GM13977 (cell line): ENCODE measurements at regions not wholly inside any gene's neighbourhood (a gene's known extent, or its start where the extent isn't known, plus 50 kb on each side); places are given as distances from the start of the nearest gene placed in this dataset.

Source experiments
- DNase-seq: peaks from one replicate; pipeline ENCODE4 v3.0.0; 2012; ENCODE audit warnings: low spot score
- in situ Hi-C: fragments of 300-500 bp; cut with MboI; formaldehyde crosslinking; loops from one replicate; pipeline ENCODE4 v1.12.0; 2022; ENCODE audit warnings: low sequenced_read_pairs, low pct_unique_long_range_greater_than_20kb, mixed read lengths, inconsistent platforms; ENCODE audit not compliant: unreplicated experiment
- TF ChIP-seq, protein P1 (sequence below): IDR thresholded peaks from 2 replicates; pipeline ENCODE4 v1.5.1; 2012; ENCODE audit warnings: mild to moderate bottlenecking, control low read depth; ENCODE audit not compliant: insufficient read depth; ENCODE audit errors: extremely low read depth, missing control alignments

DNA sequence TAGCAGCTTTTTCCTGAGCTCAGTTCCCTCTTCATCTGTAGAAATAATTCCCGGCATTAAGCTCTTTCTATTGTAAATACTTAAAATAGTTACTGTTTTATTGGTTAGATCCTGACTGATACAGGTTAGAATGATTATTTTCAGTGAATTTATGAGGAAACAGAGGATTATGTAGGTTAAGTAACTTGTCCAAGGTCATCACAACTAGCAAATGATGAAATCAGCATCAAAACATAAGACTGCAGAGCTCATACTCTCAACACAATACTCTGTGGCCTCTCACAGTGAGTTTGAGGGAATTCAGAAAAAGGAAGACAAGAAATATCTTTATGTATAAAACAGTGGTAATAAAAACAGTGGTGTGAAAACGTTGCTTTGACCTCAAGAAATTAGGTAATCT, 113.2 kb upstream of the DLX2 start:
- TF ChIP-seq, protein P1, sequence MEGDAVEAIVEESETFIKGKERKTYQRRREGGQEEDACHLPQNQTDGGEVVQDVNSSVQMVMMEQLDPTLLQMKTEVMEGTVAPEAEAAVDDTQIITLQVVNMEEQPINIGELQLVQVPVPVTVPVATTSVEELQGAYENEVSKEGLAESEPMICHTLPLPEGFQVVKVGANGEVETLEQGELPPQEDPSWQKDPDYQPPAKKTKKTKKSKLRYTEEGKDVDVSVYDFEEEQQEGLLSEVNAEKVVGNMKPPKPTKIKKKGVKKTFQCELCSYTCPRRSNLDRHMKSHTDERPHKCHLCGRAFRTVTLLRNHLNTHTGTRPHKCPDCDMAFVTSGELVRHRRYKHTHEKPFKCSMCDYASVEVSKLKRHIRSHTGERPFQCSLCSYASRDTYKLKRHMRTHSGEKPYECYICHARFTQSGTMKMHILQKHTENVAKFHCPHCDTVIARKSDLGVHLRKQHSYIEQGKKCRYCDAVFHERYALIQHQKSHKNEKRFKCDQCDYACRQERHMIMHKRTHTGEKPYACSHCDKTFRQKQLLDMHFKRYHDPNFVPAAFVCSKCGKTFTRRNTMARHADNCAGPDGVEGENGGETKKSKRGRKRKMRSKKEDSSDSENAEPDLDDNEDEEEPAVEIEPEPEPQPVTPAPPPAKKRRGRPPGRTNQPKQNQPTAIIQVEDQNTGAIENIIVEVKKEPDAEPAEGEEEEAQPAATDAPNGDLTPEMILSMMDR: no peak
- in situ Hi-C loops: no loop called here
- DNase-seq: no peak

- DNase-seq: no peak
- TF ChIP-seq, protein P1: no peak
- in situ Hi-C loops: no loop called here
Observed at GRCh38 chr2:172216477-172216876, 113.8 kb upstream of the DLX2 start.

DNA sequence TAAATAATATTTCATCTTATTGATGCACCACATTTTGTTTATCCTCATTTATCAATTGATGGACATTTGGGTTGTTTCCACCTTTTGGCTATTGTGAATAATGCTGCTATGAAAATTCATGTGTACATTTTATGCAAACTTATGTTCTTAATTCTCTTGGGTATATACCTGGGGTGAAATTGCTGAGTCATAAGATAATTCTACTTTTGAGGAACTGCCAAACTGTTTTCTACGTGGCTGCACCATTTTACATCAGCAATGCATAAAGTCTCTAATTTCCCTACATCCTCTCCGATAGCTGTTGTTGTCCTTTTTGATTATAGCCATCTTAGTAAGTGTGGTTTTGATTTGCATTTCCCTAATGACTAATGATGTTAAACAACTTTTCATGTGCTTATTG, 116.5 kb upstream of the DLX2 start:
- TF ChIP-seq, protein P1: no peak
- no peak for DNase-seq
- in situ Hi-C loops: no loop called here

DNA sequence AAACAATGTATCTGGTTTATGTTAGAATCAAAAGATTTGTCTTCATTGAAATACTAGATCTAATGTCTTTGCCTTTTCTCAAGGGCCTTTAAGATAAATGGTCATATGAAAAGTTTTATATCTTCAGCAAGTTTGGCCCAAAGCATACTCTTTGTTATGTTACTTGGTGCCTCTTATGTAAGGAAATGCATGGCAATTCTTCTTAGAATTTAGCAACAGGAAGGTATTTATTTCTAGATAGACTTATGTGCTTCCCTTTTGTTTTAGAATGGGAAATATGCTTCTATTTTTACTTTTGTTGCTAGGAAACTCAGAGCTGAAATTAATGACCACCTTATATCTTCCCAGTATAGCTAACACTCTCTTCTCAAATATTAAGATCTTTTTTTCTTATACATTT, 117.4 kb upstream of the DLX2 start:
- in situ Hi-C loops: no loop called here
- DNase-seq: no peak

DNA sequence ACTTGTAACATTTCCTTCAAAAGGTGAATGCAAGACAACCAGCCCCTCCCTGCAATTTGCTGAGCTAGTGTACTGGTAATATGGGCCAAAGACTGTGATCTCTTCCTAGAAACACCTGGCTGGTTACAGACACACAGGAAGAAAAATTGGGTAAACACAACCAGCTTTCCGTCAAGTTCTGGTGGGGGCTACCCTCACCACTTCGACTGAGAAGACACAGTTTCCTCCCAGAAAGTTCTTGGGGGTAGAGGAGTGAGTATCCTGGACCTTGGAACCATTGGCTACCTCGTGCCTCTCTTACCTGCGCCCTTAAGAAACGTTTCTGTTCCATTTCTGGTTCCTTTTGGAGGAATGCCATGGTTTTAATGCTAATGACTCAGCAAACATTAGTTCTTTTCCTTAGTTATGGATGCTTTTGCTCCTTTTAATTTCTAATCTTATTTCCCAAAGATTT, 120.9 kb upstream of the DLX2 start:
- TF ChIP-seq, protein P1: no peak
- no peak for DNase-seq
- in situ Hi-C loops: no loop called here

More for the DNA sequence above, 117.4 kb upstream of the DLX2 start:
- TF ChIP-seq, protein P1: no peak

DNA sequence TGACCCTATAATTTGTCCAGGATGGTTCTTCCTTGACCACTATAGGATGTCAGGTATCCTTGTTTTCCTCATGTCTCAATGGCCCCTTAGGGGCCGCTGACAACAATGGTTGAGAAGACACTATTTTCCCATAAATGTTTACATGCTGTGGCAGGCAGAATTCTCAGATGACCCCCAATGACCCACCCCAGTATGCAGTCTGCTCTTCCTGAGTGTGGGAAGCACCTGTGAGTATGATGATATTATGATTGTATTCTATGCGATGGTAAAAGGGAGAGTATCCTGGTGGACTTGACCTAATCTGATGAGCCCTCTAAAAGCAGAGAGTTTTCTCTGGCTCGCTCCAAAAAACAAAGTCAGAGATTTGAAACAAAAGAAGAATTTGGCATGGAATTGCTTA, 123.1 kb upstream of the DLX2 start:
- DNase-seq: no peak
- in situ Hi-C loops: no loop called here
- TF ChIP-seq, protein P1: no peak
